GM12878 (cell line): ENCODE measurements at regions not wholly inside any gene's neighbourhood (a gene's known extent, or its start where the extent isn't known, plus 50 kb on each side); places are given as distances from the start of the nearest gene placed in this dataset.

Experiments
- BCL11A ChIP-seq: IDR thresholded peaks from 2 replicates; pipeline ENCODE4 v1.6.1; 2011; ENCODE audit warnings: low read depth, low read length
- CHD1 ChIP-seq: IDR thresholded peaks from 2 replicates; pipeline ENCODE4 v1.6.1; 2012; ENCODE audit warnings: low read depth, low read length, improper control_type of control experiment
- E2F8 ChIP-seq: fragments of 450-650 bp; IDR thresholded peaks from 2 replicates; pipeline ENCODE4 v1.6.1; 2018; ENCODE audit warnings: mild to moderate bottlenecking, low read depth, moderate library complexity; ENCODE audit not compliant: partially characterized antibody
- EED ChIP-seq: sonication (generic); IDR thresholded peaks from 2 replicates; pipeline ENCODE4 v1.6.1; 2016; ENCODE audit warnings: antibody characterized with exemption, low read depth
- EZH2 ChIP-seq: IDR thresholded peaks from 2 replicates; pipeline ENCODE4 v1.6.1; 2012; ENCODE audit warnings: low read depth, mild to moderate bottlenecking, control low read depth, inconsistent platforms, low read length, borderline replicate concordance; ENCODE audit not compliant: control insufficient read depth
- FOS ChIP-seq: IDR thresholded peaks from 3 replicates; pipeline ENCODE4 v1.6.1; 2011; ENCODE audit warnings: borderline replicate concordance; ENCODE audit not compliant: insufficient read length; ENCODE audit errors: extremely low read depth
- IKZF2 ChIP-seq, 2 experiments: fragments of 450-650 bp; IDR thresholded peaks; 2 replicates each; pipeline ENCODE4 v1.6.1; 2017; ENCODE audit warnings: mild to moderate bottlenecking in 2 of 2, moderate library complexity in 2 of 2
- NFXL1 ChIP-seq: fragments of 450-650 bp; IDR thresholded peaks from 2 replicates; pipeline ENCODE4 v1.6.1; 2017; ENCODE audit warnings: antibody characterized with exemption, mild to moderate bottlenecking, borderline replicate concordance
- PBX3 ChIP-seq: IDR thresholded peaks from 2 replicates; pipeline ENCODE4 v1.6.1; 2011; ENCODE audit warnings: mild to moderate bottlenecking, low read depth, low read length, moderate library complexity; ENCODE audit not compliant: insufficient replicate concordance
- POU2F2 ChIP-seq: IDR thresholded peaks from 3 replicates; pipeline ENCODE4 v1.6.1; 2011; ENCODE audit warnings: low read depth, mild to moderate bottlenecking, low read length, borderline replicate concordance
- SIX5 ChIP-seq: IDR thresholded peaks from 2 replicates; pipeline ENCODE4 v1.6.1; 2011; ENCODE audit warnings: mild to moderate bottlenecking, low read depth, low read length, moderate library complexity; ENCODE audit not compliant: severe bottlenecking
- SKIL ChIP-seq: fragments of 450-650 bp; IDR thresholded peaks from 2 replicates; pipeline ENCODE4 v1.6.1; 2017; ENCODE audit warnings: mild to moderate bottlenecking, low read depth, inconsistent platforms; ENCODE audit not compliant: poor library complexity, severe bottlenecking
- SMARCA5 ChIP-seq: fragments of 450-650 bp; IDR thresholded peaks from 2 replicates; pipeline ENCODE4 v1.6.1; 2017; ENCODE audit warnings: mild to moderate bottlenecking
- SRF ChIP-seq, 2 experiments: IDR thresholded peaks; 2 replicates each; pipeline ENCODE4 v1.6.1; 2011; ENCODE audit warnings: low read depth in 2 of 2, low read length in 2 of 2, mild to moderate bottlenecking in 1 of 2, moderate library complexity in 1 of 2
- STAT1 ChIP-seq: fragments of 450-650 bp; conservative IDR thresholded peaks from 2 replicates; pipeline ENCODE4 v1.6.1; 2014; ENCODE audit warnings: antibody characterized with exemption, mild to moderate bottlenecking
- SUPT20H ChIP-seq: IDR thresholded peaks from 2 replicates; pipeline ENCODE4 v1.6.1; 2011; ENCODE audit warnings: low read depth, mild to moderate bottlenecking, low read length, moderate library complexity, borderline replicate concordance; ENCODE audit not compliant: control insufficient read depth
- TCF12 ChIP-seq: IDR thresholded peaks from 2 replicates; pipeline ENCODE4 v1.6.1; 2011; ENCODE audit warnings: low read depth, mild to moderate bottlenecking, low read length
- ZNF217 ChIP-seq: fragments of 450-650 bp; IDR thresholded peaks from 2 replicates; pipeline ENCODE4 v1.6.1; 2017; ENCODE audit warnings: antibody characterized with exemption, mild to moderate bottlenecking
- ZNF274 ChIP-seq: IDR thresholded peaks from one replicate; pipeline ENCODE4 v1.8.0; 2011; ENCODE audit not compliant: insufficient read length, insufficient read depth
- ZNF592 ChIP-seq: fragments of 450-650 bp; IDR thresholded peaks from 2 replicates; pipeline ENCODE4 v1.6.1; 2017; ENCODE audit warnings: mild to moderate bottlenecking, moderate library complexity

- TF ChIP-seq SUPT20H (no peak), POU2F2 (no peak), SIX5 (no peak), ZNF217 (0 out of 2 replicates have a peak, but pooled peaks have one; percentile 24), NFXL1 (no peak), SRF (IDR thresholded peaks at IDR 0.05; ENCODE audit: low read depth in 2 of 2, low read length in 2 of 2) (no peak), FOS (no peak), IKZF2 (IDR thresholded peaks at IDR 0.05) (peak; percentile 69 to 70), SKIL (peak; percentile 63), CHD1 (no peak), BCL11A (peak; percentile 47; the same call in 1 of the 2 replicates), EED (peak; percentile 74; the same call in 1 of the 2 replicates), E2F8 (no peak), EZH2 (no peak), ZNF274 (no peak), SMARCA5 (peak; percentile 75), ZNF592 (no peak), TCF12 (no peak), PBX3 (no peak), STAT1 (no peak)
These were observed 95.8 kb upstream of the ANKRD55 start (continued) for GRCh38 chr5:56328753-56329560.
